CD14-positive monocyte (primary cell): ENCODE measurements at regions not wholly inside any gene's neighbourhood (a gene's known extent, or its start where the extent isn't known, plus 50 kb on each side); places are given as distances from the start of the nearest gene placed in this dataset.

Experiments
- DNase-seq, 3 donors: peaks; one replicate each; pipeline ENCODE4 v3.0.0-alpha.2; 2011 to 2022
- H2AFZ ChIP-seq: 2 replicates; pipeline ENCODE4 v1.6.0; 2012; ENCODE audit warnings: mild to moderate bottlenecking, low read depth, low read length, inconsistent platforms; ENCODE audit not compliant: insufficient read depth, poor library complexity, severe bottlenecking
- H3K27ac ChIP-seq, 2 donors: 1 replicate in 1 of 2; 2 replicates in 1 of 2; pipeline ENCODE4 v1.5.1; 2012 to 2013; ENCODE audit warnings: low read length in 2 of 2, control low read depth in 1 of 2, inconsistent platforms in 1 of 2, low read depth in 1 of 2, mild to moderate bottlenecking in 1 of 2
- H3K27me3 ChIP-seq, 2 donors: one replicate each; pipeline versions ENCODE4 v1.6.0 to v1.6.1; 2011 to 2013; ENCODE audit warnings: low read length in 2 of 2; ENCODE audit not compliant: control insufficient read depth in 2 of 2, insufficient read depth in 2 of 2
- H3K36me3 ChIP-seq, 2 donors: replicated peaks in 1 of 2; 1 replicate in 1 of 2; 2 replicates in 1 of 2; pipeline versions ENCODE4 v1.5.1 to v1.6.1; 2012 to 2013; ENCODE audit warnings: low read length in 2 of 2, control low read depth in 1 of 2, inconsistent platforms in 1 of 2, mild to moderate bottlenecking in 1 of 2; ENCODE audit not compliant: insufficient read depth in 2 of 2, control insufficient read depth in 1 of 2
- H3K4me1 ChIP-seq, 2 donors: 1 replicate in 1 of 2; 2 replicates in 1 of 2; pipeline versions ENCODE4 v1.5.1 to v1.6.1; 2012 to 2013; ENCODE audit warnings: low read length in 2 of 2, control low read depth in 1 of 2, inconsistent platforms in 1 of 2, mild to moderate bottlenecking in 1 of 2, moderate library complexity in 1 of 2; ENCODE audit not compliant: insufficient read depth in 2 of 2, control insufficient read depth in 1 of 2
- H3K4me2 ChIP-seq: replicated peaks from 2 replicates; pipeline ENCODE3; 2012; ENCODE audit warnings: low read length, moderate library complexity, mild to moderate bottlenecking; ENCODE audit not compliant: poor library complexity, severe bottlenecking; ENCODE audit errors: extremely low read depth
- H3K4me3 ChIP-seq, 3 experiments: fragments of 200-600 bp in 1 of 3; sonication (generic) in 1 of 3; replicated peaks in 1 of 3; 1 replicate in 2 of 3; 2 replicates in 1 of 3; pipeline ENCODE4 v1.5.1; 2011 to 2013; ENCODE audit warnings: low read length in 3 of 3, mild to moderate bottlenecking in 3 of 3, control low read depth in 2 of 3, low read depth in 2 of 3, inconsistent platforms in 1 of 3, moderate library complexity in 1 of 3
- H3K79me2 ChIP-seq: 2 replicates; pipeline ENCODE4 v1.6.0; 2012; ENCODE audit warnings: mild to moderate bottlenecking, control low read depth, inconsistent platforms, low read length, moderate library complexity; ENCODE audit not compliant: insufficient read depth
- H3K9ac ChIP-seq: 2 replicates; pipeline ENCODE4 v1.6.0; 2017; ENCODE audit warnings: low read length, mild to moderate bottlenecking; ENCODE audit not compliant: insufficient read depth, poor library complexity, severe bottlenecking
- H3K9me3 ChIP-seq, 2 donors: replicated peaks in 1 of 2; 1 replicate in 1 of 2; 2 replicates in 1 of 2; pipeline versions ENCODE4 v1.5.1 to v1.6.1; 2012 to 2013; ENCODE audit warnings: low read length in 2 of 2, control low read depth in 1 of 2; ENCODE audit not compliant: control insufficient read depth in 1 of 2, insufficient read depth in 1 of 2
- H4K20me1 ChIP-seq: 2 replicates; pipeline ENCODE4 v1.6.0; 2012; ENCODE audit warnings: mild to moderate bottlenecking, low read length, control low read depth, moderate library complexity; ENCODE audit not compliant: insufficient read depth
- H3K27ac Mint-ChIP-seq, 7 donors: one replicate each; pipeline ENCODE4 v1.8.0; 2020; ENCODE audit warnings: mild to moderate bottlenecking in 7 of 7, mixed read lengths in 7 of 7, moderate library complexity in 6 of 7, inconsistent platforms in 2 of 7
- H3K27me3 Mint-ChIP-seq, 3 donors: one replicate each; pipeline ENCODE4 v1.8.0; 2021 to 2022; ENCODE audit warnings: low read depth in 3 of 3, mild to moderate bottlenecking in 3 of 3, mixed read lengths in 3 of 3, moderate library complexity in 3 of 3, inconsistent platforms in 1 of 3
- H3K36me3 Mint-ChIP-seq, 2 donors: one replicate each; pipeline ENCODE4 v1.8.0; 2020; ENCODE audit warnings: mixed read lengths in 2 of 2, inconsistent platforms in 1 of 2, mild to moderate bottlenecking in 1 of 2
- H3K4me1 Mint-ChIP-seq: one replicate; pipeline ENCODE4 v1.8.0; 2020; ENCODE audit warnings: mild to moderate bottlenecking, mixed read lengths
- H3K4me3 Mint-ChIP-seq, 2 donors: one replicate each; pipeline ENCODE4 v1.8.0; 2020; ENCODE audit warnings: mild to moderate bottlenecking in 2 of 2, mixed read lengths in 2 of 2, moderate library complexity in 1 of 2
- H3K9me3 Mint-ChIP-seq, 7 donors: one replicate each; pipeline ENCODE4 v1.8.0; 2020 to 2022; ENCODE audit warnings: mixed read lengths in 7 of 7, mild to moderate bottlenecking in 6 of 7, moderate library complexity in 6 of 7, inconsistent platforms in 2 of 7
- WGBS: methylation state at CpG from one replicate; pipeline ENCODE4 v1.1.5; 2013; ENCODE audit warnings: missing lambda C conversion rate; ENCODE audit not compliant: insufficient coverage; 5-methylcytosine and 5-hydroxymethylcytosine counted together
- intact Hi-C, 2 donors: fragments of 100-400 bp; cut with micrococcal nuclease; formaldehyde crosslinking; loops; one replicate each; pipeline versions ENCODE4 v1.15.0 to v1.15.1; 2023
- TF ChIP-seq, protein P1 (sequence below): fragments of 200-600 bp; IDR thresholded peaks from one replicate; pipeline ENCODE4 v1.8.0; 2022; ENCODE audit warnings: antibody characterized with exemption, mild to moderate bottlenecking

DNA sequence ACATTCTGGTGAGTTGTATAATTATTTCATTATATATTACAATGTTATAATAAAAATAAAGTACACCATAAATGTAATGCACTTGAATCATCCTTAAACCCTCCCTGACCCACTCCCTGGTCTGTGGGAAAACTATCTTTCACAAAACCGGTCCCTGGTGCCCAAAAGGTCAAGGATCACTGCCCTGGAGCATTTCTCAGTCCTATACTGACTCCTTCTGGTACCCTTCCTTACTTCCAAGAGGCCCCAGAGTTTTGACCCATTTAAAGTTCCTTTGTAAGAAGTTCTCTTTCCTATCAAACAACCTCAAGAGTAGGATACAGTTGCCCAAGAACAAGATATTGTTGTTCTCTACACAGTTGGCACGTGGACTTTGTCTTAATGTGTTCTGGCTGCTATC lies 88.9 kb upstream of the TRPM3 start:
- Histone ChIP-seq H4K20me1 (no peaks in the 10 kb centered on the region), H3K27ac (no peak overlapping the region), H3K27me3 (no peaks in the 10 kb centered on the region), H3K9me3 (peaks cover 0 to 4% of the 10 kb centered on the region in 2 donors), H3K4me3 (no peak overlapping the region), H3K79me2 (no peaks in the 10 kb centered on the region), H3K4me1 (no peaks in the 10 kb centered on the region), H3K9ac (no peak overlapping the region), H3K36me3 (no peaks in the 10 kb centered on the region), H3K4me2 (no peak overlapping the region), H2AFZ (no peak overlapping the region)
- H3K36me3 Mint-ChIP-seq, result no peaks in the 10 kb centered on the region
- TF ChIP-seq, protein P1, sequence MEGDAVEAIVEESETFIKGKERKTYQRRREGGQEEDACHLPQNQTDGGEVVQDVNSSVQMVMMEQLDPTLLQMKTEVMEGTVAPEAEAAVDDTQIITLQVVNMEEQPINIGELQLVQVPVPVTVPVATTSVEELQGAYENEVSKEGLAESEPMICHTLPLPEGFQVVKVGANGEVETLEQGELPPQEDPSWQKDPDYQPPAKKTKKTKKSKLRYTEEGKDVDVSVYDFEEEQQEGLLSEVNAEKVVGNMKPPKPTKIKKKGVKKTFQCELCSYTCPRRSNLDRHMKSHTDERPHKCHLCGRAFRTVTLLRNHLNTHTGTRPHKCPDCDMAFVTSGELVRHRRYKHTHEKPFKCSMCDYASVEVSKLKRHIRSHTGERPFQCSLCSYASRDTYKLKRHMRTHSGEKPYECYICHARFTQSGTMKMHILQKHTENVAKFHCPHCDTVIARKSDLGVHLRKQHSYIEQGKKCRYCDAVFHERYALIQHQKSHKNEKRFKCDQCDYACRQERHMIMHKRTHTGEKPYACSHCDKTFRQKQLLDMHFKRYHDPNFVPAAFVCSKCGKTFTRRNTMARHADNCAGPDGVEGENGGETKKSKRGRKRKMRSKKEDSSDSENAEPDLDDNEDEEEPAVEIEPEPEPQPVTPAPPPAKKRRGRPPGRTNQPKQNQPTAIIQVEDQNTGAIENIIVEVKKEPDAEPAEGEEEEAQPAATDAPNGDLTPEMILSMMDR, result no peak
- 67% methylated on average over 1 of the region's 2 CpGs for WGBS
- no peak for DNase-seq
- no peak overlapping the region for H3K27ac Mint-ChIP-seq
- H3K9me3 Mint-ChIP-seq, result peaks cover 0 to 11% (median 3%) of the 10 kb centered on the region in 7 donors
- H3K4me1 Mint-ChIP-seq, result no peaks in the 10 kb centered on the region
- intact Hi-C loops, result no loop called here
- H3K27me3 Mint-ChIP-seq, result peaks cover 0 to 2% (median 0%) of the 10 kb centered on the region in 3 donors
- no peak overlapping the region for H3K4me3 Mint-ChIP-seq

DNA sequence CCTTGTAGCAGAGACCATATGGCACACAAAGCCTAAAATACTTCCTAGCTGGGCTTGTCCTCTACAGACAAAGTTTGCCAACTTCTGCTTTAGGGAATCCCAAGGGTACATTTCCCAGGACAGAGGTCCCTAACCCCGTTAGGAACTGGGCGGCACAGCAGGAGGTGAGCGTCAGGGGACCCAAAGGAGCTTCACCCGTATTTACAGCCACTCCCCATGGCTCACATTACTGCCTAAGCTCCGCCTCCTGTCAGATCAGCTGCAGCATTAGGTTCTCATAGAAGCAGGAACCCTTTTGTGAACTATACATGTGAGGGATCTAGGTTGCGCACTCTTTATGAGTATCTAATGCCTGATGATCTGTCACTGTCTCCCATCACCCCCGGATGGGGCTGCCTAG lies 88.5 kb upstream of the TRPM3 start:
- TF ChIP-seq, protein P1, result no peak
- Histone ChIP-seq H3K9me3 (peaks cover 0 to 4% of the 10 kb centered on the region in 2 donors), H4K20me1 (no peaks in the 10 kb centered on the region), H3K4me3 (no peak overlapping the region), H3K27ac (no peak overlapping the region), H3K4me2 (no peak overlapping the region), H3K36me3 (no peaks in the 10 kb centered on the region), H2AFZ (no peak overlapping the region), H3K27me3 (no peaks in the 10 kb centered on the region), H3K79me2 (no peaks in the 10 kb centered on the region), H3K4me1 (no peaks in the 10 kb centered on the region), H3K9ac (no peak overlapping the region)
- 100% methylated on average over 5 of the region's 7 CpGs for WGBS
- peaks cover 0 to 11% (median 3%) of the 10 kb centered on the region in 7 donors for H3K9me3 Mint-ChIP-seq
- H3K27me3 Mint-ChIP-seq, result peaks cover 0 to 2% (median 0%) of the 10 kb centered on the region in 3 donors
- no peaks in the 10 kb centered on the region for H3K36me3 Mint-ChIP-seq
- no peak overlapping the region for H3K27ac Mint-ChIP-seq
- H3K4me1 Mint-ChIP-seq, result no peaks in the 10 kb centered on the region
- no peak for DNase-seq
- no peak overlapping the region for H3K4me3 Mint-ChIP-seq
- intact Hi-C loops, result no loop called here
